ENCODE measurements at regions not wholly inside any gene's neighbourhood (a gene's known extent, or its start where the extent isn't known, plus 50 kb on each side); places are given as distances from the start of the nearest gene placed in this dataset.

- Histone ChIP-seq H3K4me1 (ENCODE audit: low read length) (no peaks in the 10 kb centered on the region), H3K79me2 (ENCODE audit: low read length) (no peaks in the 10 kb centered on the region), H3K4me3 (ENCODE audit: low read length) (no peak overlapping the region), H3K36me3 (replicated peaks; ENCODE audit: insufficient read depth, low read length) (no peaks in the 10 kb centered on the region), H2AFZ (ENCODE audit: low read length) (no peak overlapping the region), H3K9ac (ENCODE audit: low read length) (no peak overlapping the region), H3K9me2 (replicated peaks; ENCODE audit: insufficient read depth, low read length) (no peaks in the 10 kb centered on the region), H4K20me1 (ENCODE audit: insufficient read depth, low read length) (no peaks in the 10 kb centered on the region), H3F3A (ENCODE audit: insufficient read depth, low read length) (no peaks in the 10 kb centered on the region), H3K27ac (ENCODE audit: low read length) (no peak overlapping the region), H3K27me3 (replicated peaks; ENCODE audit: insufficient read depth, low read length) (no peaks in the 10 kb centered on the region), H3K9me3 (replicated peaks; ENCODE audit: insufficient read depth, low read length) (no peaks in the 10 kb centered on the region), H3K4me2 (ENCODE audit: low read depth, low read length) (no peak overlapping the region)
- TF ChIP-seq EZH2 (optimal IDR thresholded peaks at IDR 0.05; ENCODE audit: low read depth, low read length) (no peak), EZH2phosphoT487 (IDR thresholded peaks at IDR 0.05; ENCODE audit: low read length) (no peak)
- TF ChIP-seq, protein P1, sequence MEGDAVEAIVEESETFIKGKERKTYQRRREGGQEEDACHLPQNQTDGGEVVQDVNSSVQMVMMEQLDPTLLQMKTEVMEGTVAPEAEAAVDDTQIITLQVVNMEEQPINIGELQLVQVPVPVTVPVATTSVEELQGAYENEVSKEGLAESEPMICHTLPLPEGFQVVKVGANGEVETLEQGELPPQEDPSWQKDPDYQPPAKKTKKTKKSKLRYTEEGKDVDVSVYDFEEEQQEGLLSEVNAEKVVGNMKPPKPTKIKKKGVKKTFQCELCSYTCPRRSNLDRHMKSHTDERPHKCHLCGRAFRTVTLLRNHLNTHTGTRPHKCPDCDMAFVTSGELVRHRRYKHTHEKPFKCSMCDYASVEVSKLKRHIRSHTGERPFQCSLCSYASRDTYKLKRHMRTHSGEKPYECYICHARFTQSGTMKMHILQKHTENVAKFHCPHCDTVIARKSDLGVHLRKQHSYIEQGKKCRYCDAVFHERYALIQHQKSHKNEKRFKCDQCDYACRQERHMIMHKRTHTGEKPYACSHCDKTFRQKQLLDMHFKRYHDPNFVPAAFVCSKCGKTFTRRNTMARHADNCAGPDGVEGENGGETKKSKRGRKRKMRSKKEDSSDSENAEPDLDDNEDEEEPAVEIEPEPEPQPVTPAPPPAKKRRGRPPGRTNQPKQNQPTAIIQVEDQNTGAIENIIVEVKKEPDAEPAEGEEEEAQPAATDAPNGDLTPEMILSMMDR (IDR thresholded peaks at IDR 0.05; ENCODE audit: low read length), result no peak
- DNase-seq, result no peak
These were observed 1271.7 kb upstream of the SLC39A10 start for GRCh38 chr2:194385376-194385775.

- Histone ChIP-seq H3K27me3 (replicated peaks; ENCODE audit: insufficient read depth, low read length) (no peaks in the 10 kb centered on the region), H3K4me1 (ENCODE audit: low read length) (no peaks in the 10 kb centered on the region), H3K27ac (ENCODE audit: low read length) (no peak overlapping the region), H2AFZ (ENCODE audit: low read length) (no peak overlapping the region), H3K9me3 (replicated peaks; ENCODE audit: insufficient read depth, low read length) (no peaks in the 10 kb centered on the region), H3K36me3 (replicated peaks; ENCODE audit: insufficient read depth, low read length) (no peaks in the 10 kb centered on the region), H3K79me2 (ENCODE audit: low read length) (no peaks in the 10 kb centered on the region), H3K4me2 (ENCODE audit: low read depth, low read length) (no peak overlapping the region), H3K9ac (ENCODE audit: low read length) (no peak overlapping the region), H3K9me2 (replicated peaks; ENCODE audit: insufficient read depth, low read length) (no peaks in the 10 kb centered on the region), H3K4me3 (ENCODE audit: low read length) (no peak overlapping the region), H3F3A (ENCODE audit: insufficient read depth, low read length) (no peaks in the 10 kb centered on the region), H4K20me1 (ENCODE audit: insufficient read depth, low read length) (no peaks in the 10 kb centered on the region)
- no peak for DNase-seq
- TF ChIP-seq EZH2phosphoT487 (IDR thresholded peaks at IDR 0.05; ENCODE audit: low read length) (no peak), EZH2 (optimal IDR thresholded peaks at IDR 0.05; ENCODE audit: low read depth, low read length) (no peak)
- TF ChIP-seq, protein P1 (IDR thresholded peaks at IDR 0.05; ENCODE audit: low read length), result no peak
These were observed 1273.6 kb upstream of the SLC39A10 start for GRCh38 chr2:194383401-194383800.

DNA sequence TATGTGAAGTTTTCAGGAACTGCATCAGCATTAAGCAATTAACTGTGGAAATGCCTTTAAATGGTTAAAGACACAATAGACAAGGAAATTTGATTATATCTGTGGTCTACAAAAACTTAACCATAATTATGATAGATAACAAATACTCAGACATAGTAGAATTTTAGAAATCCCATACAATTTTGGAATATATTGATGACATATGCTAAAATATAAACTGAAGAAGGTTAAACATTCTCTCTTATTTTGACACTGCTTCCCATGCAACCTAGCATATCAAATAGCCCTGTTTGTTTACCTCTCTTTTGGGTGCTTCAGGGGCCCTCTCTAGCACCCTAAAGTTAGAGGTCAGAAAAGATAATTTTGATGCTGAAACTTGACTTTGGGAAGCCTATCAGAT is 1274.8 kb upstream of the SLC39A10 start:
- Histone ChIP-seq H3K79me2 (ENCODE audit: low read length) (no peaks in the 10 kb centered on the region), H3K9ac (ENCODE audit: low read length) (no peak overlapping the region), H3K27me3 (replicated peaks; ENCODE audit: insufficient read depth, low read length) (no peaks in the 10 kb centered on the region), H3F3A (ENCODE audit: insufficient read depth, low read length) (no peaks in the 10 kb centered on the region), H3K36me3 (replicated peaks; ENCODE audit: insufficient read depth, low read length) (no peaks in the 10 kb centered on the region), H3K4me3 (ENCODE audit: low read length) (no peak overlapping the region), H3K4me2 (ENCODE audit: low read depth, low read length) (no peak overlapping the region), H3K4me1 (ENCODE audit: low read length) (no peaks in the 10 kb centered on the region), H3K9me2 (replicated peaks; ENCODE audit: insufficient read depth, low read length) (no peaks in the 10 kb centered on the region), H2AFZ (ENCODE audit: low read length) (no peak overlapping the region), H4K20me1 (ENCODE audit: insufficient read depth, low read length) (no peaks in the 10 kb centered on the region), H3K9me3 (replicated peaks; ENCODE audit: insufficient read depth, low read length) (no peaks in the 10 kb centered on the region), H3K27ac (ENCODE audit: low read length) (no peak overlapping the region)
- no peak for TF ChIP-seq EZH2phosphoT487 (IDR thresholded peaks at IDR 0.05; ENCODE audit: low read length)
- TF ChIP-seq, protein P1 (IDR thresholded peaks at IDR 0.05; ENCODE audit: low read length), result no peak
- TF ChIP-seq EZH2 (optimal IDR thresholded peaks at IDR 0.05; ENCODE audit: low read depth, low read length), result no peak
- DNase-seq, result no peak
